ENCODE measurements at regions not wholly inside any gene's neighbourhood (a gene's known extent, or its start where the extent isn't known, plus 50 kb on each side); places are given as distances from the start of the nearest gene placed in this dataset.

GRCh38 chr20:6618051-6618450 is 149.4 kb upstream of the BMP2 start:
- no peak for TF ChIP-seq CTCF (IDR thresholded peaks at IDR 0.05; ENCODE audit: borderline replicate concordance, insufficient read depth, low read depth, low read length)
- no peak overlapping the region for H3K4me3 ChIP-seq (ENCODE audit: low read depth, low read length)

GRCh38 chr20:6616421-6616820 is 151.1 kb upstream of the BMP2 start:
- H3K4me3 ChIP-seq (ENCODE audit: low read depth, low read length) = no peak overlapping the region
- TF ChIP-seq CTCF (IDR thresholded peaks at IDR 0.05; ENCODE audit: borderline replicate concordance, insufficient read depth, low read depth, low read length) = no peak

GRCh38 chr20:6614836-6615235 is 152.7 kb upstream of the BMP2 start:
- no peak for TF ChIP-seq CTCF (IDR thresholded peaks at IDR 0.05; ENCODE audit: borderline replicate concordance, insufficient read depth, low read depth, low read length)
- no peak overlapping the region for H3K4me3 ChIP-seq (ENCODE audit: low read depth, low read length)

DNA sequence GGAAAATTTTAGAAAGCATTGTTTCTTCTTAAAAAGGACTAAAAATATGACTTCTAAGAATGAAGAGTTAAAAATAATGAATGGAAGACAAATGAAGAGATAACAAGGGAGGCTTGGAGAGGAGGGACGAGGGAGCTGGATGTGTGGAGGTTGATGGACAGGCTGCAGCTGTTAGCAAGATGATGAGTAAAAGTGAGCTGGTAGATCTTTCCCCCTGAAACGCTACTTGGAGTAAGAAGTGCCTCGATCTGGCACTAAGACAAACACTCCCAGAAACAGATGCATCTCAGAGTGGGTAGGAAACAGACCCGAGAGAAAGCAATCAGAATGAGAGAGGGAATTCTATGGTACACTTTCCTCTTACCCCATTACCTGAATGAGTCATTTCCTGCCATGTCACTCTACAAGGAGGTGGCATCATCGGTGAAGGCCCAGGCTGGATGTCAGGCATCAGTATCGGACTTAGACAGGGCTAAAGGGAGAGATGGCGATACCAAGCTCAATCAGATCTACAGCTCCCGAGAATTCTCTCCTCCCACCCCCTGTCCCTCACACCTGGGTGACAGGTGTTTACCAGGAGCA is 154.1 kb upstream of the BMP2 start:
- no peak overlapping the region for H3K4me3 ChIP-seq (ENCODE audit: low read depth, low read length)
- TF ChIP-seq CTCF (IDR thresholded peaks at IDR 0.05; ENCODE audit: borderline replicate concordance, insufficient read depth, low read depth, low read length) = no peak

DNA sequence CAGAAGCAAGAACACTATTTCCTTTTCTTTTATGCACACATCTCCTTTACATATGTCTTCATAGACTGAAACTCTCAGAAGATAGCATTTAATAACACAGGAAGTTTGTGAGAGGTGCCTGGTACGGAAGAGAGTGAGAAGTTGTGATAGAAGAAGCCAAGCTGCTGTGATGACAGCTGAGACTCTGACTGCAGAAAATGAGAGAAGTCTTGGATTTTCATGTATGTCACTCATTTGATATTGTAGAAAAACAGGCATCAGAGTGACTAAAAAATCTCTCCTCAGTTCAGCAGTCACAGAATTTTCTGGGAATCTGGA is 154.9 kb upstream of the BMP2 start:
- no peak for TF ChIP-seq CTCF (IDR thresholded peaks at IDR 0.05; ENCODE audit: borderline replicate concordance, insufficient read depth, low read depth, low read length)
- no peak overlapping the region for H3K4me3 ChIP-seq (ENCODE audit: low read depth, low read length)

DNA sequence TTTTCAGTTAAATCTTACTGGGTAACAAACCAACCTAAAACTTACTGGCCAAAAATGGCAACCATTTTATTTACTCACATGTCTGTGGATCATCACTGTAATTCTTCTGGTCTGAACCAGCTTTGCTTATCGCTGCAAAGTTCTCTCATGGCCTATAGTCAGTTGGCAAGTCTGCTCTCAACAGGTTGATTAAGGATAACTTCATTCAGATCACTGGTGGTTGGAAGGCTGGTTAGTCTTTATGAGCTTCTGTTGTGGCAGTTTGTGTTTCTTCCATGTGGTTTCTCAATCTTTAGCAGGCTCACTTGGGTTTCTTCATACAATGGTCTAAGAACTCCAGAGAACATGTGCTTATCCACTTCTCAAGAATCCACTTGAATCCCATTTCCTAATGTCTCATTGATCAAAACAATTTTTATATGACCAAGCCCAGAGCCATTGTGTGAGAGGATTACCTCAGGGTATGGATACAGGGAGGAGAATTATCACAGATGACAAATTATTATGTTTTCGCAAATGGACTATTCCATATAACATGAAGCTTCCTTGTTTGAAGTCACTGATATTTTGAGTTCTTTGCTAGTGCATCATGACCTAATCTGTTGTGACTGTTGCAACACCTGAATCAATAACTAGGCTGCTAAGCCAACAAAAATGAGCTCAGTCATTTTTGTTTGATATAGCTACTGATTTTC is 155.4 kb upstream of the BMP2 start:
- no peak for TF ChIP-seq CTCF (IDR thresholded peaks at IDR 0.05; ENCODE audit: borderline replicate concordance, insufficient read depth, low read depth, low read length)
- no peak overlapping the region for H3K4me3 ChIP-seq (ENCODE audit: low read depth, low read length)

- no peak for TF ChIP-seq CTCF (IDR thresholded peaks at IDR 0.05; ENCODE audit: borderline replicate concordance, insufficient read depth, low read depth, low read length)
These were observed 160.8 kb upstream of the BMP2 start for GRCh38 chr20:6606651-6607050.

More at GRCh38 chr20:6606651-6607050, 160.8 kb upstream of the BMP2 start:
- no peak overlapping the region for H3K4me3 ChIP-seq (ENCODE audit: low read depth, low read length)

Measured in GM12875 (cell line).